NCI-H226 (cell line): ENCODE measurements at regions not wholly inside any gene's neighbourhood (a gene's known extent, or its start where the extent isn't known, plus 50 kb on each side); places are given as distances from the start of the nearest gene placed in this dataset.
"Not testable (repeated sequence)": the region's sequence is repeated elsewhere in the genome, so short reads cannot be mapped to it uniquely, and the experiment has no call there.

Experiments used
- DNase-seq: peaks from one replicate; pipeline ENCODE4 v3.0.0-alpha.2; 2015

- not testable (repeated sequence) for DNase-seq
These were observed 953.9 kb downstream of the TMEM121 start for GRCh38 chr14:106480287-106480686.

- DNase-seq = not testable (repeated sequence)
These were observed 955.8 kb downstream of the TMEM121 start for GRCh38 chr14:106482213-106482612.

GRCh38 chr14:106487600-106487999 lies 961.2 kb downstream of the TMEM121 start:
- DNase-seq = no peak

- no peak for DNase-seq
These were observed 961.9 kb downstream of the TMEM121 start for GRCh38 chr14:106488291-106488690.

- DNase-seq = no peak
These were observed 962.9 kb downstream of the TMEM121 start for GRCh38 chr14:106489112-106489881.

GRCh38 chr14:106490442-106490841 lies 964.1 kb downstream of the TMEM121 start:
- DNase-seq = no peak

- DNase-seq = no peak
These were observed 965.5 kb downstream of the TMEM121 start for GRCh38 chr14:106491851-106492250.

GRCh38 chr14:106493962-106494823 lies 967.8 kb downstream of the TMEM121 start:
- DNase-seq = no peak

GRCh38 chr14:106500571-106500970 lies 974.2 kb downstream of the TMEM121 start:
- no peak for DNase-seq

GRCh38 chr14:106501898-106502297 lies 975.5 kb downstream of the TMEM121 start:
- no peak for DNase-seq

GRCh38 chr14:106505366-106505765 lies 979.0 kb downstream of the TMEM121 start:
- DNase-seq = no peak

GRCh38 chr14:106506881-106507305 lies 980.5 kb downstream of the TMEM121 start:
- no peak for DNase-seq

GRCh38 chr14:106507354-106507753 lies 981.0 kb downstream of the TMEM121 start:
- DNase-seq = no peak

- no peak for DNase-seq
These were observed 981.8 kb downstream of the TMEM121 start for GRCh38 chr14:106508216-106508615.

GRCh38 chr14:106509176-106509575 lies 982.8 kb downstream of the TMEM121 start:
- DNase-seq = no peak

- DNase-seq = no peak
These were observed 983.4 kb downstream of the TMEM121 start for GRCh38 chr14:106509807-106510206.

- DNase-seq = no peak
These were observed 984.8 kb downstream of the TMEM121 start for GRCh38 chr14:106511006-106511799.

- DNase-seq = no peak
These were observed 985.4 kb downstream of the TMEM121 start for GRCh38 chr14:106511800-106512198.

- DNase-seq = no peak
These were observed 986.9 kb downstream of the TMEM121 start for GRCh38 chr14:106513302-106513701.

GRCh38 chr14:106518054-106518943 lies 991.9 kb downstream of the TMEM121 start:
- DNase-seq = no peak

- DNase-seq = not testable (repeated sequence)
These were observed 995.7 kb downstream of the TMEM121 start for GRCh38 chr14:106522118-106522517.

GRCh38 chr14:106522990-106523389 lies 996.6 kb downstream of the TMEM121 start:
- no peak for DNase-seq
